A673 (cell line): ENCODE measurements at regions not wholly inside any gene's neighbourhood (a gene's known extent, or its start where the extent isn't known, plus 50 kb on each side); places are given as distances from the start of the nearest gene placed in this dataset.

Source experiments
- CTCF ChIP-seq: fragments of 300-800, 200-600 bp; sonication (generic); conservative IDR thresholded peaks from 2 replicates; pipeline ENCODE4 v1.5.1; 2017; ENCODE audit warnings: low read depth, mild to moderate bottlenecking, antibody characterized with exemption, low read length, moderate library complexity, mixed read lengths
- EZH2 ChIP-seq: fragments of 200-600 bp; sonication (generic); IDR thresholded peaks from 2 replicates; pipeline ENCODE4 v1.6.1; 2017; ENCODE audit warnings: borderline replicate concordance, low read depth, mild to moderate bottlenecking, mixed read lengths, antibody characterized with exemption, low read length; ENCODE audit not compliant: poor library complexity, severe bottlenecking

GRCh38 chr6:23620911-23621401 is 505.1 kb upstream of the NRSN1 start:
- TF ChIP-seq CTCF (no peak), EZH2 (no peak)
